Neural crest cell (in vitro differentiated cells): ENCODE measurements at regions not wholly inside any gene's neighbourhood (a gene's known extent, or its start where the extent isn't known, plus 50 kb on each side); places are given as distances from the start of the nearest gene placed in this dataset.

ENCODE experiments used
- DNase-seq: peaks from one replicate; pipeline ENCODE4 v3.0.0; 2021; ENCODE audit warnings: low read depth, mixed read lengths, low spot score
- H3K27ac Mint-ChIP-seq: one replicate; pipeline ENCODE4 v1.8.0; 2021; ENCODE audit warnings: mild to moderate bottlenecking, mixed read lengths; ENCODE audit not compliant: unreplicated experiment
- H3K27me3 Mint-ChIP-seq: 2 replicates; pipeline ENCODE4 v1.8.0; 2021; ENCODE audit warnings: low read depth, mild to moderate bottlenecking, mixed read lengths
- H3K36me3 Mint-ChIP-seq: 2 replicates; pipeline ENCODE4 v1.8.0; 2021; ENCODE audit warnings: low read depth, mild to moderate bottlenecking, mixed read lengths
- H3K4me1 Mint-ChIP-seq: 2 replicates; pipeline ENCODE4 v1.8.0; 2021; ENCODE audit warnings: mixed read lengths
- H3K4me3 Mint-ChIP-seq: one replicate; pipeline ENCODE4 v1.8.0; 2021; ENCODE audit warnings: mild to moderate bottlenecking, mixed read lengths
- H3K9me3 Mint-ChIP-seq: 2 replicates; pipeline ENCODE4 v1.8.0; 2021; ENCODE audit warnings: mixed read lengths
- CTCF ChIP-seq: fragments of 200-600 bp; sonication (generic); conservative IDR thresholded peaks from 2 replicates; pipeline ENCODE4 v1.5.0; 2021; ENCODE audit warnings: antibody characterized with exemption, mild to moderate bottlenecking

GRCh38 chr15:37758412-37758811 lies 176.0 kb upstream of the TMCO5A start:
- H3K27me3 Mint-ChIP-seq = no peaks in the 10 kb centered on the region
- no peaks in the 10 kb centered on the region for H3K36me3 Mint-ChIP-seq
- no peak for DNase-seq
- H3K27ac Mint-ChIP-seq = no peak overlapping the region
- H3K9me3 Mint-ChIP-seq = peaks cover 3% of the 10 kb centered on the region
- H3K4me1 Mint-ChIP-seq = no peaks in the 10 kb centered on the region
- no peak overlapping the region for H3K4me3 Mint-ChIP-seq
- TF ChIP-seq CTCF = no peak

- peak; percentile 14 for DNase-seq
- H3K4me3 Mint-ChIP-seq = no peak overlapping the region
- H3K27me3 Mint-ChIP-seq = no peaks in the 10 kb centered on the region
- TF ChIP-seq CTCF = peak; percentile 68
- peaks cover 6% of the 10 kb centered on the region for H3K9me3 Mint-ChIP-seq
- H3K36me3 Mint-ChIP-seq = no peaks in the 10 kb centered on the region
- H3K4me1 Mint-ChIP-seq = no peaks in the 10 kb centered on the region
- H3K27ac Mint-ChIP-seq = no peak overlapping the region
Measured at GRCh38 chr15:37764733-37765191, 169.7 kb upstream of the TMCO5A start.

GRCh38 chr15:37765786-37766185 lies 168.7 kb upstream of the TMCO5A start:
- no peak for TF ChIP-seq CTCF
- H3K27me3 Mint-ChIP-seq = no peaks in the 10 kb centered on the region
- H3K4me1 Mint-ChIP-seq = no peaks in the 10 kb centered on the region
- no peaks in the 10 kb centered on the region for H3K36me3 Mint-ChIP-seq
- no peak overlapping the region for H3K27ac Mint-ChIP-seq
- no peak for DNase-seq
- H3K9me3 Mint-ChIP-seq = peaks cover 6% of the 10 kb centered on the region
- no peak overlapping the region for H3K4me3 Mint-ChIP-seq

- no peaks in the 10 kb centered on the region for H3K27me3 Mint-ChIP-seq
- H3K27ac Mint-ChIP-seq = no peak overlapping the region
- no peak overlapping the region for H3K4me3 Mint-ChIP-seq
- no peak for TF ChIP-seq CTCF
- no peak for DNase-seq
- peaks cover 6% of the 10 kb centered on the region for H3K9me3 Mint-ChIP-seq
- H3K36me3 Mint-ChIP-seq = no peaks in the 10 kb centered on the region
- no peaks in the 10 kb centered on the region for H3K4me1 Mint-ChIP-seq
Measured at GRCh38 chr15:37767841-37768455, 166.5 kb upstream of the TMCO5A start.

- no peak for TF ChIP-seq CTCF
- no peaks in the 10 kb centered on the region for H3K9me3 Mint-ChIP-seq
- H3K36me3 Mint-ChIP-seq = no peaks in the 10 kb centered on the region
- no peaks in the 10 kb centered on the region for H3K4me1 Mint-ChIP-seq
- no peak overlapping the region for H3K4me3 Mint-ChIP-seq
- no peak overlapping the region for H3K27ac Mint-ChIP-seq
- H3K27me3 Mint-ChIP-seq = no peaks in the 10 kb centered on the region
- DNase-seq = no peak
Measured at GRCh38 chr15:37771465-37771864, 163.0 kb upstream of the TMCO5A start.
